Brain pericyte (primary cell): ENCODE measurements at regions not wholly inside any gene's neighbourhood (a gene's known extent, or its start where the extent isn't known, plus 50 kb on each side); places are given as distances from the start of the nearest gene placed in this dataset.

Experiments
- DNase-seq: peaks from one replicate; pipeline ENCODE4 v3.0.0-alpha.2; 2012; ENCODE audit warnings: low read depth, low spot score

GRCh38 chr2:107364361-107364950 lies 462.2 kb upstream of the RGPD4 start:
- DNase-seq: no peak

- peak; percentile 18 for DNase-seq
Measured at GRCh38 chr2:107374249-107374648, 452.4 kb upstream of the RGPD4 start.

- no peak for DNase-seq
Measured at GRCh38 chr2:107376909-107377308, 449.8 kb upstream of the RGPD4 start.

- no peak for DNase-seq
Measured at GRCh38 chr2:107380912-107381311, 445.8 kb upstream of the RGPD4 start.

- no peak for DNase-seq
Measured at GRCh38 chr2:107383691-107384090, 443.0 kb upstream of the RGPD4 start.

- no peak for DNase-seq
Measured at GRCh38 chr2:107384422-107384821, 442.3 kb upstream of the RGPD4 start.

- no peak for DNase-seq
Measured at GRCh38 chr2:107385921-107386320, 440.8 kb upstream of the RGPD4 start.

GRCh38 chr2:107392241-107392704 lies 434.4 kb upstream of the RGPD4 start:
- no peak for DNase-seq

- no peak for DNase-seq
Measured at GRCh38 chr2:107393516-107393915, 433.2 kb upstream of the RGPD4 start.

- no peak for DNase-seq
Measured at GRCh38 chr2:107398683-107399082, 428.0 kb upstream of the RGPD4 start.

GRCh38 chr2:107402330-107402729 lies 424.4 kb upstream of the RGPD4 start:
- DNase-seq: no peak

GRCh38 chr2:107405261-107405660 lies 421.4 kb upstream of the RGPD4 start:
- no peak for DNase-seq

- DNase-seq: no peak
Measured at GRCh38 chr2:107407017-107407416, 419.7 kb upstream of the RGPD4 start.

- no peak for DNase-seq
Measured at GRCh38 chr2:107407974-107408373, 418.7 kb upstream of the RGPD4 start.

GRCh38 chr2:107411267-107411666 lies 415.4 kb upstream of the RGPD4 start:
- DNase-seq: no peak

- peak; percentile 29 for DNase-seq
Measured at GRCh38 chr2:107412209-107412904, 414.3 kb upstream of the RGPD4 start.

- DNase-seq: no peak
Measured at GRCh38 chr2:107412981-107413380, 413.7 kb upstream of the RGPD4 start.

GRCh38 chr2:107414376-107414775 lies 412.3 kb upstream of the RGPD4 start:
- DNase-seq: no peak

GRCh38 chr2:107418708-107419107 lies 408.0 kb upstream of the RGPD4 start:
- DNase-seq: no peak

GRCh38 chr2:107419191-107419590 lies 407.5 kb upstream of the RGPD4 start:
- no peak for DNase-seq

- DNase-seq: no peak
Measured at GRCh38 chr2:107428781-107429180, 397.9 kb upstream of the RGPD4 start.

- no peak for DNase-seq
Measured at GRCh38 chr2:107430006-107430405, 396.7 kb upstream of the RGPD4 start.

GRCh38 chr2:107430596-107431266 lies 396.0 kb upstream of the RGPD4 start:
- no peak for DNase-seq
